ENCODE measurements at regions not wholly inside any gene's neighbourhood (a gene's known extent, or its start where the extent isn't known, plus 50 kb on each side); places are given as distances from the start of the nearest gene placed in this dataset.

GRCh38 chr15:79185199-79185598 is 94.6 kb upstream of the RASGRF1 start:
- DNase-seq = peak in 2 of 5 experiments; percentile 2 to 24

GRCh38 chr15:79184465-79184892 is 93.9 kb upstream of the RASGRF1 start:
- peak; percentile 6 to 56 (median 42) for DNase-seq

GRCh38 chr15:79180318-79180717 is 89.7 kb upstream of the RASGRF1 start:
- no peak for DNase-seq

- no peak for DNase-seq
These were observed 89.0 kb upstream of the RASGRF1 start for GRCh38 chr15:79179597-79179996.

- DNase-seq = no peak
These were observed 88.6 kb upstream of the RASGRF1 start for GRCh38 chr15:79179108-79179561.

- no peak for DNase-seq
These were observed 88.0 kb upstream of the RASGRF1 start for GRCh38 chr15:79178594-79178993.

GRCh38 chr15:79176151-79176550 is 85.6 kb upstream of the RASGRF1 start:
- no peak for DNase-seq

- DNase-seq = no peak
These were observed 82.4 kb upstream of the RASGRF1 start for GRCh38 chr15:79172801-79173460.

- no peak for DNase-seq
These were observed 81.5 kb upstream of the RASGRF1 start for GRCh38 chr15:79172032-79172481.

GRCh38 chr15:79171320-79172031 is 80.9 kb upstream of the RASGRF1 start:
- no peak for DNase-seq

- no peak for DNase-seq
These were observed 79.7 kb upstream of the RASGRF1 start for GRCh38 chr15:79170256-79170664.

GRCh38 chr15:79169526-79170133 is 79.0 kb upstream of the RASGRF1 start:
- DNase-seq = no peak

- DNase-seq = no peak
These were observed 78.4 kb upstream of the RASGRF1 start for GRCh38 chr15:79168922-79169456.

- no peak for DNase-seq
These were observed 77.2 kb upstream of the RASGRF1 start for GRCh38 chr15:79167776-79168175.

- DNase-seq = no peak
These were observed 75.9 kb upstream of the RASGRF1 start for GRCh38 chr15:79166311-79166955.

- no peak for DNase-seq
These were observed 73.9 kb upstream of the RASGRF1 start for GRCh38 chr15:79164465-79164864.

GRCh38 chr15:79164043-79164442 is 73.5 kb upstream of the RASGRF1 start:
- DNase-seq = no peak

GRCh38 chr15:79163395-79163794 is 72.8 kb upstream of the RASGRF1 start:
- no peak for DNase-seq

GRCh38 chr15:79161837-79162508 is 71.4 kb upstream of the RASGRF1 start:
- no peak for DNase-seq

- DNase-seq = no peak
These were observed 69.6 kb upstream of the RASGRF1 start for GRCh38 chr15:79160211-79160610.

- no peak for DNase-seq
These were observed 67.3 kb upstream of the RASGRF1 start for GRCh38 chr15:79157631-79158592.

Measured in T-helper 2 cell (primary cell).